GM21825 (cell line): ENCODE measurements at regions not wholly inside any gene's neighbourhood (a gene's known extent, or its start where the extent isn't known, plus 50 kb on each side); places are given as distances from the start of the nearest gene placed in this dataset.
"Not testable (repeated sequence)": the region's sequence is repeated elsewhere in the genome, so short reads cannot be mapped to it uniquely, and the experiment has no call there.

ENCODE experiments used
- ATAC-seq: cut with Tn5 transposase; IDR thresholded peaks from one replicate; pipeline ENCODE4 v1.9.1; 2021; ENCODE audit warnings: mild to moderate bottlenecking, moderate library complexity; ENCODE audit not compliant: unreplicated experiment

GRCh38 chrX:110509755-110510532, 151.3 kb downstream of the RTL9 start:
- no peak for ATAC-seq

GRCh38 chrX:110511238-110511637, 152.6 kb downstream of the RTL9 start:
- no peak for ATAC-seq

- no peak for ATAC-seq
Observed at GRCh38 chrX:110512341-110512740, 153.7 kb downstream of the RTL9 start.

GRCh38 chrX:110514509-110514908, 155.9 kb downstream of the RTL9 start:
- no peak for ATAC-seq

GRCh38 chrX:110519501-110519900, 160.9 kb downstream of the RTL9 start:
- ATAC-seq = no peak

- ATAC-seq = no peak
Observed at GRCh38 chrX:110519906-110520452, 161.3 kb downstream of the RTL9 start.

- ATAC-seq = not testable (repeated sequence)
Observed at GRCh38 chrX:110520652-110521051, 162.0 kb downstream of the RTL9 start.

- no peak for ATAC-seq
Observed at GRCh38 chrX:110531873-110532580, 173.4 kb downstream of the RTL9 start.

GRCh38 chrX:110532581-110532931, 173.9 kb downstream of the RTL9 start:
- no peak for ATAC-seq

GRCh38 chrX:110536816-110537215, 178.2 kb downstream of the RTL9 start:
- no peak for ATAC-seq

GRCh38 chrX:110541266-110541665, 182.6 kb downstream of the RTL9 start:
- no peak for ATAC-seq

- not testable (repeated sequence) for ATAC-seq
Observed at GRCh38 chrX:110550854-110551253, 192.2 kb downstream of the RTL9 start.

- ATAC-seq = no peak
Observed at GRCh38 chrX:110557864-110558263, 199.2 kb downstream of the RTL9 start.

- no peak for ATAC-seq
Observed at GRCh38 chrX:110558406-110558805, 199.8 kb downstream of the RTL9 start.

- ATAC-seq = no peak
Observed at GRCh38 chrX:110561034-110561433, 202.4 kb downstream of the RTL9 start.

GRCh38 chrX:110563282-110563681, 204.6 kb downstream of the RTL9 start:
- ATAC-seq = no peak

- no peak for ATAC-seq
Observed at GRCh38 chrX:110568441-110568840, 209.8 kb downstream of the RTL9 start.

- no peak for ATAC-seq
Observed at GRCh38 chrX:110569506-110569905, 210.9 kb downstream of the RTL9 start.

- no peak for ATAC-seq
Observed at GRCh38 chrX:110578270-110578669, 217.3 kb downstream of the CHRDL1 start.

- no peak for ATAC-seq
Observed at GRCh38 chrX:110584083-110584482, 211.5 kb downstream of the CHRDL1 start.

- no peak for ATAC-seq
Observed at GRCh38 chrX:110588164-110588563, 207.5 kb downstream of the CHRDL1 start.

- ATAC-seq = no peak
Observed at GRCh38 chrX:110588853-110589252, 206.8 kb downstream of the CHRDL1 start.
